Smooth muscle cell (in vitro differentiated cells): ENCODE measurements at regions not wholly inside any gene's neighbourhood (a gene's known extent, or its start where the extent isn't known, plus 50 kb on each side); places are given as distances from the start of the nearest gene placed in this dataset.

Experiments
- DNase-seq: peaks from one replicate; lab custom pipeline; 2025; ENCODE audit not compliant: unreplicated experiment; lab: John Stamatoyannopoulos, UW
- H2AFZ ChIP-seq: fragments of 200-600 bp; sonication (generic); 2 replicates; pipeline ENCODE4 v1.6.0; 2016; ENCODE audit warnings: antibody characterized with exemption, low read depth, mild to moderate bottlenecking
- H3F3A ChIP-seq: fragments of 200-600 bp; sonication (generic); 2 replicates; pipeline ENCODE4 v1.6.0; 2017; ENCODE audit warnings: antibody characterized with exemption, low read depth
- H3K27ac ChIP-seq: fragments of 200-600 bp; sonication (generic); 2 replicates; pipeline ENCODE4 v1.5.1; 2016; ENCODE audit warnings: low read depth, mild to moderate bottlenecking
- H3K27me3 ChIP-seq: fragments of 200-600 bp; sonication (generic); 2 replicates; pipeline ENCODE4 v1.6.1; 2016; ENCODE audit warnings: low read depth, mild to moderate bottlenecking
- H3K36me3 ChIP-seq: fragments of 200-600 bp; sonication (generic); 2 replicates; pipeline ENCODE4 v1.5.1; 2016; ENCODE audit warnings: low read depth
- H3K4me1 ChIP-seq: fragments of 200-600 bp; sonication (generic); 2 replicates; pipeline ENCODE4 v1.5.1; 2016; ENCODE audit warnings: low read depth
- H3K4me2 ChIP-seq: fragments of 200-600 bp; sonication (generic); 2 replicates; pipeline ENCODE4 v1.6.0; 2016; ENCODE audit warnings: mild to moderate bottlenecking
- H3K4me3 ChIP-seq: fragments of 200-600 bp; sonication (generic); 2 replicates; pipeline ENCODE4 v1.5.1; 2016; ENCODE audit warnings: mild to moderate bottlenecking
- H3K79me2 ChIP-seq: fragments of 200-600 bp; sonication (generic); 2 replicates; pipeline ENCODE4 v1.6.0; 2016; ENCODE audit warnings: low read depth, mild to moderate bottlenecking
- H3K9ac ChIP-seq: fragments of 200-600 bp; sonication (generic); 2 replicates; pipeline ENCODE4 v1.6.0; 2016; ENCODE audit warnings: low read depth
- H3K9me3 ChIP-seq: fragments of 200-600 bp; sonication (generic); replicated peaks from 2 replicates; pipeline ENCODE4 v1.5.1; 2016; ENCODE audit warnings: low read depth
- H4K20me1 ChIP-seq: fragments of 200-600 bp; sonication (generic); 2 replicates; pipeline ENCODE4 v1.6.0; 2016; ENCODE audit warnings: low read depth
- WGBS: methylation state at CpG from one replicate; pipeline ENCODE4 v1.1.7; 2016; ENCODE audit warnings: low lambda C conversion rate; 5-methylcytosine and 5-hydroxymethylcytosine counted together
- TF ChIP-seq, protein P1 (sequence below): fragments of 200-600 bp; sonication (generic); IDR thresholded peaks from 2 replicates; pipeline ENCODE4 v1.5.1; 2017; ENCODE audit warnings: borderline replicate concordance, mild to moderate bottlenecking, antibody characterized with exemption; ENCODE audit not compliant: insufficient read depth, poor library complexity, severe bottlenecking

- Histone ChIP-seq H4K20me1 (no peaks in the 10 kb centered on the region), H3K4me3 (no peak overlapping the region), H3F3A (no peaks in the 10 kb centered on the region), H3K4me2 (peak overlapping the region; percentile 41), H2AFZ (no peak overlapping the region), H3K4me1 (no peaks in the 10 kb centered on the region), H3K9me3 (no peaks in the 10 kb centered on the region), H3K27me3 (no peaks in the 10 kb centered on the region), H3K9ac (no peak overlapping the region), H3K36me3 (no peaks in the 10 kb centered on the region), H3K79me2 (no peaks in the 10 kb centered on the region), H3K27ac (peak overlapping the region; percentile 36)
- no peak for DNase-seq
- 46% methylated on average over 10 of the region's 10 CpGs for WGBS
- TF ChIP-seq, protein P1, sequence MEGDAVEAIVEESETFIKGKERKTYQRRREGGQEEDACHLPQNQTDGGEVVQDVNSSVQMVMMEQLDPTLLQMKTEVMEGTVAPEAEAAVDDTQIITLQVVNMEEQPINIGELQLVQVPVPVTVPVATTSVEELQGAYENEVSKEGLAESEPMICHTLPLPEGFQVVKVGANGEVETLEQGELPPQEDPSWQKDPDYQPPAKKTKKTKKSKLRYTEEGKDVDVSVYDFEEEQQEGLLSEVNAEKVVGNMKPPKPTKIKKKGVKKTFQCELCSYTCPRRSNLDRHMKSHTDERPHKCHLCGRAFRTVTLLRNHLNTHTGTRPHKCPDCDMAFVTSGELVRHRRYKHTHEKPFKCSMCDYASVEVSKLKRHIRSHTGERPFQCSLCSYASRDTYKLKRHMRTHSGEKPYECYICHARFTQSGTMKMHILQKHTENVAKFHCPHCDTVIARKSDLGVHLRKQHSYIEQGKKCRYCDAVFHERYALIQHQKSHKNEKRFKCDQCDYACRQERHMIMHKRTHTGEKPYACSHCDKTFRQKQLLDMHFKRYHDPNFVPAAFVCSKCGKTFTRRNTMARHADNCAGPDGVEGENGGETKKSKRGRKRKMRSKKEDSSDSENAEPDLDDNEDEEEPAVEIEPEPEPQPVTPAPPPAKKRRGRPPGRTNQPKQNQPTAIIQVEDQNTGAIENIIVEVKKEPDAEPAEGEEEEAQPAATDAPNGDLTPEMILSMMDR, result no peak
These were observed 718.8 kb upstream of the SGCG start for GRCh38 chr13:22461854-22462490.

DNA sequence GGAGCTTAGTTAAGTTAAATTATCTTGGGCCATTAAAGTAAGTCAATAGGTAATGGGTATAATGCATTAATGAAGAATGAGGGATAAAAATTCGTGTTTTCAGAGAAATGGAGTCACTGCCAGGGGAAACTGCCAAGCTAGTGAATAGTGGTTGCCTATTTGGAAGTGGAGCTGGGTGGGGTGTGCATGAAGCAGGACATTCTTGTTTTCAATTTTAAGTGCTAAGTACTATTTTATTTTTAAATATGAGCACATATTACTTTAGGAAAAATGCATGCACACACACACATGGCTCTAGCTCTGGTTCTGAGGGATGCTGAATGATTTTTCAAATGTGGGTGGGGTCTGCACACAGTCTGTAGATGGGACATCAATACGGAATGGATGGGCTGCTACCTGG, 717.7 kb upstream of the SGCG start:
- Histone ChIP-seq H3K4me1 (no peaks in the 10 kb centered on the region), H3K27ac (no peak overlapping the region), H3K9ac (no peak overlapping the region), H4K20me1 (no peaks in the 10 kb centered on the region), H3F3A (no peaks in the 10 kb centered on the region), H3K4me3 (no peak overlapping the region), H3K4me2 (no peak overlapping the region), H3K36me3 (no peaks in the 10 kb centered on the region), H3K9me3 (no peaks in the 10 kb centered on the region), H2AFZ (no peak overlapping the region), H3K27me3 (no peaks in the 10 kb centered on the region), H3K79me2 (no peaks in the 10 kb centered on the region)
- DNase-seq, result no peak
- WGBS, result 84% methylated on average over 2 of the region's 2 CpGs
- TF ChIP-seq, protein P1, result no peak

DNA sequence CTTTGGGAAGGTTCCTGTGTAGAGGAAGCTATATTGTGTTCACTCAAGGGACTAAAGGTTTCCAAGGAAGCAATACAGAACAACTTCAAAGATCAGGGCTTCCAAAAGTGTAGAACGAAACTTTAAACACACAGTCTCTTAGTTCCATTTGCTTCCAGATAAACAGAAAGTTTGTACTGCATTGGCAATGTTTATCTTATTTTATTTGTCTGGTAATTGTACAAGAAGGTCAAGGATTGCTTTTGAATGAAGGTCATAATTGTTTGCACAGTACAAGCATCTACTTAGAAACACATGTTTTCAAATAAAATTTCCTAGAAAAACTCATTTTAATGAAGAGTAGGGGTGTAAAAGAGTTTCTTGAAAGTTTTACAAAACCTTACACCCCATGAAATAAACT, 712.7 kb upstream of the SGCG start:
- WGBS, result 60% methylated on average over 1 of the region's 1 CpG
- Histone ChIP-seq H3K9ac (no peak overlapping the region), H2AFZ (peak overlapping the region; percentile 29), H3K4me3 (no peak overlapping the region), H3K9me3 (no peaks in the 10 kb centered on the region), H3F3A (no peaks in the 10 kb centered on the region), H3K79me2 (no peaks in the 10 kb centered on the region), H3K36me3 (no peaks in the 10 kb centered on the region), H3K27me3 (no peaks in the 10 kb centered on the region), H4K20me1 (no peaks in the 10 kb centered on the region), H3K4me1 (peaks cover 17% of the 10 kb centered on the region), H3K27ac (no peak overlapping the region), H3K4me2 (no peak overlapping the region)
- DNase-seq, result no peak
- TF ChIP-seq, protein P1, result no peak

DNA sequence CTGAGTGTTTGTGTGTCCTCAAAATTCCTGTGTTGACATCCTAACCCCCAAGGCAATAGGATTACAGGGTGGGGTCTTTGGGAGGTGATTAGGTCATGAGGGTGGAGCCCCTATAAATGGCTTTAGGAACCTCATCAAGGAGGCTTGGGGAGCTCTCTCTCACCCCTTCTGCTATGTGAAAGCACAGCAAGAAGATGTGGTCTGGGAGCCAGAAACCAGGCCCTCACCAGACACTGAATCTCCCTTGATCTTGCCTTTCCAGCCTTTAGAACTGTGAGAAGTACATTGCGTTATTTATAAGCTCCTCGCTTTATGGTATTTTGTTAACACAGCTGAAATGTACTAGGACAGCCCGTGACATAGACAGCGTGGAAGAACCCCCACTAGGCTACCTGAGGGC, 712.0 kb upstream of the SGCG start:
- TF ChIP-seq, protein P1, result no peak
- WGBS, result 53% methylated on average over 4 of the region's 4 CpGs

More for the DNA sequence above, 712.0 kb upstream of the SGCG start:
- H3K27me3 ChIP-seq, result no peaks in the 10 kb centered on the region
- no peak overlapping the region for H3K4me3 ChIP-seq
- H3K4me1 ChIP-seq, result peaks cover 17% of the 10 kb centered on the region
- H3K36me3 ChIP-seq, result no peaks in the 10 kb centered on the region
- no peaks in the 10 kb centered on the region for H3K9me3 ChIP-seq
- H2AFZ ChIP-seq, result peak overlapping the region; percentile 81
- no peak for DNase-seq
- H3K79me2 ChIP-seq, result no peaks in the 10 kb centered on the region
- H3F3A ChIP-seq, result no peaks in the 10 kb centered on the region
- H4K20me1 ChIP-seq, result no peaks in the 10 kb centered on the region
- peak overlapping the region; percentile 61 for H3K4me2 ChIP-seq
- H3K9ac ChIP-seq, result no peak overlapping the region
- H3K27ac ChIP-seq, result peak overlapping the region; percentile 43
